NCI-H1694 (cell line): ENCODE measurements at regions not wholly inside any gene's neighbourhood (a gene's known extent, or its start where the extent isn't known, plus 50 kb on each side); places are given as distances from the start of the nearest gene placed in this dataset.

Experiments
- DNase-seq: peaks from one replicate; lab custom pipeline; 2025; lab: John Stamatoyannopoulos, UW

DNA sequence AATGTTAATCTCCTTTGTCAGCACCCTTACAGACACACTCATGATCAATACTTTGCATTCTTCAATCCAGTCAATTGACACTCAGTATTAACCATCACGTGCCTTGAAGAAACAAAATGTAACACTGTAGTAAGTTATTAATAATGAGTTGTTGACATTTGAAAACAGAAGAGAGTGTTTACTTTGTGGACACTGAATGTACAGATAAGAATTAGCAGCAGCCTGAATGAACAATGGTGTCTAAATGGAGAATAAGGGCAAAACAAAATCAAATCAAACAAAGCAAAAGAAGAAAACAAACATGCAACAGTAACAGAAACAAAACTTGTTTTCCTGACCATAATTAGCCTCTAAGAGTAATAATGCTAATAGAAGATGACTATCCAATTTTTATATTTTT is 1191.1 kb upstream of the MIR17HG start:
- DNase-seq = no peak

DNA sequence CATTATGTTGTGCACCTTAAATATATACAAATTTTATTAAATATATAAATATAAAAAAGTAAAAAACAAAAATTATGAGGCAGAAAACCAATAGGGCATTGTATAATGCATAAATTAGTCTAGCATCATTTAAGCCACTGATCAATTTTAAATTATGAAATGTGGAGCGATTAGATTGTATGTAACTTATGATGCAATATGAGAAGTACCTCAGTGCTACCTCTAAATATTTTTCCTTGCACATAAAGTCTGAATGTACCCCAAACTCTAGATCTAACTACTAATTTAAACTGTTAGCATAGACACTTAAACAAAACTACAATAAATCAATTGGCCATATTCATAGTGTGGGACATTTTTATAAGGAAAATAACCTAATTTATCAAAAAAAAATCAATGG is 1178.5 kb upstream of the MIR17HG start:
- no peak for DNase-seq

DNA sequence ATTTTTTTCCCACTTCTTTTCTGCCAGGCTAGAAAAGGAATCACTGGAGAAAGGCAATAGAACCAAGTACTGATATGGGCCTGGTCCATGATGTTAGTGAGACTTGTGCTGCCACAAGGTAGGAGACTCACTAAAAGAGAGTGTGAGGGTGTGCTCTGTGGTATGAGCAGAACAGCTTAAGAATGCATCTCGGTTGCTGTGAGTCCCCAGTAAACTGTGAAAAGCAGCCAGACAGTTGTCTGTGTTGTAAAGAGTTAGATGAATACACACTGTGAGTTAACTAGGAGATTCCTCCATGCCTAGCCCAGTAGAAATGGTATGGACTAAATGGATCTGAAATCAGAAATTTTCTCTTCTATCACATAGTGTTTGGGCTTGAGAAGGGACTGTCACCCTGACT is 1177.3 kb upstream of the MIR17HG start:
- no peak for DNase-seq

DNA sequence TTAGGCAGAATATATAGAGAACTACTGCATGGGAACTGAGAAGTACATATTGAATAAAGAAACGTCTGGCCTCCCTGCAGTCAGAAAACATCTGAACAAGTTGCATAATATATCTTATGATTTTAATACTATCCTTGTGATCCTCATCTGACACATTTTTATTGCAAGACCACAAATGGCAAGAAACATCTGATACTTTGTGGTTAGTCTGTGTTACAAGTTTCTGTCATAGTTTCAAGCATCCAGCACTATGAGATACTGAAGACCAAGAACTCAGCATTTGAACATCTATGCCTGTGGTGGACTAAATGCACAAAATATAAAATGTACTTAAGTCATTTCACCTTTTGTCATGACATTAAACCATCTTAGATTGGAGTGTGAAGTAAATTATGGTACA is 1175.8 kb upstream of the MIR17HG start:
- no peak for DNase-seq

DNA sequence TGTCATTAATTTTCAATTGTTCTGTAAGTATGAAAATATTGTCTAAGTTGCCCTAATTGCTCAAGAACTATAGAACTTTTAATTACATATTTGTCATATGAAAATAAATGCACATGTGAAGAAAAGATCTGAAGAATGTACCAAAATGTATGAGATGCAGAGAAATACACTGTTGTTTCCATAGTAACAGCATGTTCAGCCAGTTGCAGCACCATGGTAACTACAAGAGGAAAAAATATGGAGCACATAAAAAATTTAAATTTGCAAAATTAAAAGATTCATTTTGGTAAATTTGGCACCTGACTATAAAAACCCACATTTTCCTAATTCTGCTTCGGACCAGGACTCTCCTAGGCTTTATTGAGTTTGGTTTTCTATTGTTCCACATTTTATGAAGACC is 1170.0 kb upstream of the MIR17HG start:
- DNase-seq = no peak

DNA sequence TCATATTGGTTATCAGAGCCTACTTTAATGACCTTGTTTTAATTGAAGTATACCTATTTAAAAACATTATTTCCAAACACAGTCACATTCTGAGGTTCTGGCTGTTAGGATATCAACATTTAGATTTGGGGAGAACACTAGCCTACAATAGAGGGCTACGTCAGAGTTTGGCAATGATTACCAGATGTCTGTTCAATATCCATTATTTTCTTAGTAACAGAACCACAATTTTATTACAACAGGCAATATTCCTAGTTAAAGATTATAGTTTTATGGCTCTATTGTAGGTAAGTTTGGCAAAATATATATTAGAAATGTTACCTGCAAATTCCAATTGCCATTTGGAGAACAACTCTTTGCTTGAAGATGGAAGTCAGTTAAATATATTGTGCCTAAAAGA is 1163.1 kb upstream of the MIR17HG start:
- DNase-seq = no peak

DNA sequence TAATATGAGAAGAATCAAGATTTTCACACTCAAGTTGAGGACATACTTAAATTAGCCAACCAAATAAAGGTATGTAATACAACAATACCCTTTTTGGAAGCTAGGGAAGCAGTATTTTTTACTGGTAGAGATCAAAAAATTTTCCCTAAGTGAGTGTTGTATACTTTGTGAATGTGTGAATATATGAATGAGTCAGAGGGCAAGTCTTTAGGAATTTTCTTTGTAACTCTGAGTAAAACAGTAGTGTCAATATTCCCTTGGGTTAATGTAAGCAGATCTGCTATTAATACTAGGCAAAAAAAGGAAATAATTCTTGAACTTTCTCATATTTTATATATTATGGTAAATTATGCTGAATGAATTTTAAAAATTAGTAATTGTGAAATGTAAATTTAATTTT is 1161.8 kb upstream of the MIR17HG start:
- no peak for DNase-seq

DNA sequence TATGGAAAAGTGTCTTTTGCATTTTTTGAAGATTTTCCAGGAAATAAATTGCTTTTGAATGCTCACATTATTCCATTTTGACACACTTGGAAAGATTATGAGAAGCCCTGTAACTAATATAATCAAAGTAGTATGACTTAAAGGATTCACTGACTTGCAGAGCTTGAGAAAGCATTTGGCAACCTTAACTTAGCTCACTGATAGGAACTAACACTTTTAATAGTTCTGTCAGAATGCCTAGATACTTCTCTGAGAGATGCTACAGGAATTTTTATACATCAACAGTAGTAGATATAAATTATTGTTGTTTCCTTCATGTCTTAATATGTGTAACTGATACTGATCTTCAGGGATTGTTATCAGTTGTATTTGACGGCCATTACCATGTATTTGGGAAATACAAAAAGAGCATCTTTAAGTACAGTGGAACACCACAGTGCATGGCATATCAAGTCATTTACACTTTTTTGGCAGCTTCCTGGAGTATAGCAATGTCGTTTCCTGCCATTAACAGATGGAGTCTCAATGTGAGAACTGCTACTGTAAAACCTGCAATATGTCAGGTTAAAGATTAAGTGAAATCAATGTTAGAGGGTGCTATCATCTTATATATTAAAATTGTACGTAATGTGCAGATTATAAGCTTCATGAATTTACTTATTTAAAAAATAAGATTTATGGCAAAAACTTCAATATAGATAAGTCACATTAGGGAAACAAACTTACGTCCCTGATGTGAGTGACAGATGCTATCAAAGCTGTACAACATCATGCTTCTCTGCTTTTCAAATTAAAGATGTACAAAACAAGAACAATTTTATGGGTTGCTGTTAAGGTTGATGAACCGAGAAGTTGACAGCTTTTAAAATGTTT is 1159.8 kb upstream of the MIR17HG start:
- no peak for DNase-seq

DNA sequence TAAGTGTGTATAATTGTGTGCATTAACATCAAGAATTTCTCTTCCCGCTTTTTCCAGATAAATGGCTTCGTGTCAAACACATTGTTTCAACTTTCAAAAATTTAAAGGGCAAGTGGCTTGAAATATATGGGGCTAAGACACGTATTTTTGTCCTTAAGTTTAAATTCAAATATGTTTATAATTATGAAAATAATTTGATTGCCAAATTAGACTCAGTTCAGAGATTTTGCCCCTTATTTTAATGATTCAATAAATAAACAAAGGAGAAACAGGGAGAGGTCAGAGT is 1159.2 kb upstream of the MIR17HG start:
- no peak for DNase-seq

DNA sequence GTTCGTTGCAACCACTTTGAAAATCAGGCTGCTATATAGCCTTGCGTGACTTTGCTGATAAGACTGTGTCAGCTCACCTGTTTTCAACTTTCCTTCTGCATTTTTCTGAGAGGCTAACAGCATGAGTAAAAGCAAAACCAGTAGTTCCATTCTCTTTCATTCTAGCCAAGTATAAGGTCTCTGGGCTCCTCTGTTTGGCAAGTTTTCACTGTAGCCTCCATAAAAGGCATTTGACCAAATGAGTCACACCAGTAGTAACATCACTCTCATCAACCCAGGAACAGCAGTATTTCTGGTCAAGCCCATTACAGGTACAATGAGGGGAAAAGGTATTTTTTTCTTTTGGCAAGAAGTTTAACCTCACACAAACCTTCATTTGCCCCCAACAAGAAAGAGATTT is 1149.8 kb upstream of the MIR17HG start:
- DNase-seq = no peak

DNA sequence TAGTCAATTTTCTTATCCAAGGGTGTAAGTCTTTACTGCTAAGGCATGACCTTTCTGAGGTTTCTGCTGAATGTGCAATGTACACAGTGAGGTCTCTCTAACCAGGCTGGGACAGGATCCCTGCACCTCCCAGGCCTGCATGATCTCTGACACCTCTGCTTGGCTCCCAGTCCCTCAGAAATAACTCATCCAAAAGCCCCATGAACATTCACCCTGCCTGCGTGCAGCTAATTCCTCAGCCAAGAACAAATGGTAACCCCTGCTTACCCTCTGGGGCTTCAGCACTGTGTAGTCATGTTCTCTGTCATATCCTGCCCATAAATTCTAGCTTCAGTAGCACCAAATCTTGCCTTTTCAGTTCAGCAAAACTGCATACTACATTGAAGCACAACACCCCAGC is 1146.3 kb upstream of the MIR17HG start:
- no peak for DNase-seq

DNA sequence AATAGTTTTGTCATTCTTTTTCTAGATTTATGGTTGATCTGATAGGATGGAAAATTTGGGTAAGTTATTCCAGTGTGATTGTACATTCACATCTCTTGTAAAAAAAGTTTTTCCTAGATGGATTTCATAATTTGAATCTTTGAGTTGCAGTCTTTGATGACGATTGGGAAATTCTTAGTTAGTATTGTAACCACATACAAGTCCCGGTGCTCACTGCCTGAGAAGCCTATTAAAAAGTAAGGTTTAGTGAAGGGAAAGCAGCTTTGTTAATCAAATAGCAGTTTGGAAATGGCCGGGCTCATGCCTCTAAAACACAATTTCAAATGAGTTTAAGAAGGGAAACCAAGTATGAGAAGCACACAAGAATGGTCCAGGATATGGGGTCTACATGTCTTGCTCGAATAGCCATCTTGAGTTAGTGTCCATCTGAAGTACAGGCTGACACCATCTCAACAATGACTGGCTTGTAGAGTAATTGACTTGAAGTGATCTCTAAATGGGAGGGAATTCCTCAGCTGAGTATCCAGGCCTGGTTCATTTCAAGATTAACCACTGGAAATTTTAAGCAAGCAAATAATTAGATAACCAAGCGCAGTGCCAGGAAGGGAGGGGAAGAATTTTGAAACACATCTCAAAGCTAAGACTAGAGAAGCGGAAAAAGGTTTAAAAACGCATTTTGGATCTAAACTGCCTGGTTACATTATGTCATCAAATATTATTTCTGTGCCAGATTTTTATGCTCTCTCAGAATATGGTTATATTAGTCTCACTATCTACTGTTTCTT is 1145.6 kb upstream of the MIR17HG start:
- no peak for DNase-seq

DNA sequence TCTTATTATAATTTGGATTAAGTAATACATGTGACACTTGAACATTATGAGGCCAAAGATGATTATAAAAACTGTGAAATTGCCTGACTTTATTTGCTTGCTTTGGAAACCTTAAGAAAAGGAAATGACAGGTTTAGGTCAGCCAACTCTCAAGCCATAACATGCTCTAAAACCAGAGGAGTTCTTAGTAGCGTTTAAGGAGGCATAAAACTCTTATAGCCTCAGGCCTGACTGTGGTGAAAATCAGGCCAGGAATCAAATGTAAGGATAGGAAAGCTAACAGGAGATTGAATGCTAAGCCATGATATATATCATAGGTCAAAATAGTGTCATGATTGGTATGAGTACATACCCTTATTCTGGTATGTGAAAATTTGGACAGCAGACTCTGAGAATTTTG is 1142.4 kb upstream of the MIR17HG start:
- DNase-seq = no peak

DNA sequence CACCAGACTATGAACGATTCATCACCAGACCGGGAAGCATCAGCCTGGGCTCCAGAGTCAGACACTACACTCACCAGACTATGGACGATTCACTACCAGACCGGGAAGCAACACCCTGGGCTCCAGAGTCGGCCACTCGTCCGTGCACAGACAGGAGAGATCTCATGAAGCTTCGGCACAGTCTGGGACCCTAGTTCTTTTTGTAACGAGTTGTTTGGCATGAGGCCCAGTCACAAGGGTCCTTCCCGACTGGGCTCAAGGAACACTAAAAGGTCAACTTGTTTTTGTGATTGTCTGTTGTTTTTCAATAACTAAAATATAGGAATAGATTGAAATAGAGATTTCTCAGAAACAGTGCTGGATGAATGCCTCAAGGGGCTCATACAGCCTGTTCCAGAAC is 1141.6 kb upstream of the MIR17HG start:
- no peak for DNase-seq

DNA sequence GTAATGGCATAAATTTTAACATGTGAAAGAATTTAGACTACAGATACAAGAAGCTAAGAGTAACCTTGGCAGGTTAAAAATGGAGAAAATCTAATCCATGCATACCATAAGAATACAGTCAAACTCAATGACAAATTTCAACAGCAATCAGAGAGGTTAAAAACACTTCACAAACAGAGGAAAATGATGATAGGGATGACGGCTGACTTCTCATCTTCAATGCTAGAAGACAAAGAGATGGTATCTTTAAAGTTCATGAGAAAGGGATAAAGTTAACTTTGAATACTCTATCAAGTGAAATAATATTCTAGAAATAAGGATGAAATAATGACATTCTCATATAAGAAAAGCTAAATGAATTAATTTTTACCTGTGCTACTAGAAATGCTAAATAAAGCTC is 1130.2 kb upstream of the MIR17HG start:
- no peak for DNase-seq

DNA sequence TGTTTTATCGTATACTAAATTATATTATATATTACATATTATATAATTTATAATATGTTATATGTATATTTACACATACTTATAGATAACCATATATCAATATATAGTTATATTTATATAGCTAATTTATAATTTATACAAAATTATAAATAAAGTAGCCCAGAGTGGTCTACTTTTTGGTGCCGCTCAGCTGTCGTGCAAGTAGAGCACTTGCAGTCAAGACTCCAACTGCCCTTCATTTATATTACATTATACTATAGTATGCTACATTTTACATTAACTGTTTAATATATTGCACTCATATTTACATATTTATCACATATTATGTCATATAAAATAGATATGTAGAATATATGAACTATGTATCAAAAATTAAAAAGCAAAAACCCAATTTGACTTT is 1124.7 kb upstream of the MIR17HG start:
- DNase-seq = no peak

DNA sequence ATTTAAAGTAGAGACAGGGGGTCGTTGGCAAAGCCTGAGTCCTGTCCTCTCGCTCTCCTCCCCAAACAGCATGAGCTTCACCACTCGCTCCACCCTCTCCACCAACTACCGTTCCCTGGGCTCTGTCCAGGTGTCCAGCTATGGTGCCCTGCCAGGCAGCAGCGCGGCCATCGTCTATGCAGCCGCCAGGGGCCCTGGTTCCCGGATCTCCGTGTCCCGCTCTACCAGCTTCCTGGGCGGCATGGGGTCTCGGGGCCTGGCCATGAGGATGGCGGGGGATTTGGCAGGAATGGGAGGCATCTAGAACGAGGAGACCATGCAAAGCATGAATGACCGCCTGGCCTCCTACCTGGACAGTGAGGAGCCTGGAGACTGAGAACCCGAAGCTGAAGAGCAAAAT is 1117.2 kb upstream of the MIR17HG start:
- DNase-seq = no peak

DNA sequence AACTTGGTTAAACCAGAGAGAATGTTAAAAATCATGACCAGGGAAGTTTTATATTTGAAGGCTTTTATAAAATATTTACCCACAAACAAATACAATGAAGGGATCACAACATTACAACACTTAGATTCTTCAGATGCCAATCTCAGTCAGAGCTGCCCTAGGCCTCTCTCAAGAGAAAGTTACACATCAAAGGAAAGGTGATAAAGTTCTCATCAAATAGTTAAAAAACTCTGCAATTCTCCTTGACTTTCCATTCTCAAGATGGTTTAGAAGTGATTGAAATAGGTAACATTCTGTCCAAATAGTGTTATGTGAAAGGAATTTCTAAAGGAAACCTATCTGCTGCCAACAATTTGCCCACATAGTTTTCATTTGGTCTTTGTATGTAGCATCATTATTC is 1115.2 kb upstream of the MIR17HG start:
- DNase-seq = no peak

DNA sequence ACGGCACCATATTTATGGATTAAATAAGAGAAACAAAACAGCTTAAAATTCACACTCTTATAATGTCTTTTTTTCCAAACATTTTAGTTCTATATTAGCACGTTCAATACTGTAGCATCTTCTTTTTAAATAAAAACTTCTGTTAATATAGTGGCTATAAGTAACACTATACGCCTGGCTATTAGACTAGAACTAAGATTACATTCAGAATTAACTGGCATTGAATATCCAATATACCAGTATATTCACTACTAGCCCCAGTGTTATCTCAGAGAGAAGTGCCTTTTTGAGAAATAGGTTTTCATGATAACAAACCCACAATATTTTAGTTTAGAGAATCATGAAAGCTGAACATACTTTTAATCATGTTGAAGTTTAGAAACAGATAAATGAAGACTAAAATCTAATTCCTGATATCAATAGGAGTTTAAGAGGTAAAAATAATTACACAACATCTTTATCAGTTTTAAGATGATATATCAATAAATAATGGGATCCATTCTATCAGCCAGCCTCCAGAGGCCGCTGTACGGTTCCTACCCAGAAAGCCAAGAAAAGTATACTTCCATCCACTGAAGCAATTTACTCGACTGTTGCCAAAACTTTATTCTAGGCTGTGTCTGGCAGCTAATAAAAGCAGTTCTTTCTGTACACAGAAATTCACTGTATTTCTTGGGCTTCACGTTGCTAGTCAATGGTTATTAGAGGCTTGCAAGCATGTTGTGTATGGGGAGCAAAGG is 1113.4 kb upstream of the MIR17HG start:
- no peak for DNase-seq

DNA sequence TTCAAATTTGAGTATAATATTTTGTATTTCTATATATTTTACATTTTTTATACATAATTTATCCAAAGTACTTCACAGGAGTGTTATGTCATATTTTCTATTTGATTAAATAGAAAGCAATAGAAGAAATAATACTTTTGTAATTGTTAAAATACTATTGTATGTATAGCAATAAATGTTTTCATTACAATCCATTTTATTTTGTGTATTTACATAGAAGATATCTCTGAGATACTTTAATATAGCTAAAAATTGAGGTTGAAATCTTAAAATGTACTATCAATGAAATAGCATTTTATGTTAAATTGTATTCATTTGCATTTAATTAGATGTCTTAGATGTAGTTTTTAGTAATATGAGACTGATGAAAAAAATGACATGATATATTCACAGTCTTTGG is 1109.6 kb upstream of the MIR17HG start:
- DNase-seq = no peak

DNA sequence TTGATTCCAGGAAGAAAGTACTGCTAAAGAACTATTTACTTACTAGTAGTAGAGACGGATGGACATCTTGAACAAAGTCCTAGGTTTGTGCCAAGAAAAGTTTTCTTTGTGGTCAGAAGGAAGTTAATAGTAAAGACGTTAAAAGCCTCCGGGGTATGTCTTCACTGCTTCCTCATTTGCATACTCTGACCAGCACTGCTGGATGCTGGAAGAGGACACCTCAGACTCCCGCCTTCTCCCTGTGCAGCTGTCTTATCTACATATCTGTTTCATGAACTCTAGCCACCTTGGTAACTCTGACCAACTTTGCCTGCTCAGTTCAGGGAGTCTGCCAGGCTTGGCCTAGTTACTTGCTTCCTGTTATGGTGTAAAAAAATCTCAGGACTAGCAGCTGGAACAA is 1109.1 kb upstream of the MIR17HG start:
- DNase-seq = no peak

DNA sequence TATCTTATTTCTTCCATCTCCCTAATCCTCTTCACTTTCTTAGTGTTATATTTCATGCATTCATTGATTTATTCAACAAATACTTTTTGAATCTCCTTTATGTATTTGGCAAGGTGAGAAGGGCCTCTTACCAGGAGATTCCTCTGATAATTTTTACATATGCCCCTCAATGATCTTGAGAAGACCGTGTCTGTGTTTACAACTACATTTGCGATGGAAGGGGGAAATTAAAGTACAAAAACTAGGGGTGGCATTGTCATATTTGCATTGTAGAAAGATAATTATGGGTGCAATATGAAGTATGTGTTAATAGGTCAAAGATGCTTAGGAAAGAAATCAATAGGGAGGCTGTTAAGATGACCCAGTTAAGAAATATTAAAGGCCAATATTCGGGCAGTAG is 1108.4 kb upstream of the MIR17HG start:
- no peak for DNase-seq

DNA sequence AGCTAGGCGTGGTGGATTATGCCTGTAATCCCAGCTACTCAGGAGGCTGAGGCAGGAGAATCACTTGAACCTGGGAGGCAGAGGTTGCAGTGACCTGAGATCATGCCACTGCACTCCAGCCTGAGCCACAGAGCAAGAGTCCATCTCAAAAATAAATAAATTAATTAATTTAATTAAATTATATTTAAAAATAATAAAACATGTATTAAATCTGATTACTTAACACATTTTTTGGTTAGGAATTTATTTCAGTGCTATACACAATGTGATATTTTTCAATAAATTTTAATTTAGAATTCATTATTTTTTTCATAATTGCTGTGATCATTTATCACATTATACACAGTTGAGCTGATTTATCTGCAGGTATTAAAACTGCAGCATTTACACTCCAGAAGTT is 1101.5 kb upstream of the MIR17HG start:
- no peak for DNase-seq
